ENCODE measurements at regions not wholly inside any gene's neighbourhood (a gene's known extent, or its start where the extent isn't known, plus 50 kb on each side); places are given as distances from the start of the nearest gene placed in this dataset.

- Histone ChIP-seq H4K20me1 (ENCODE audit: insufficient read depth) (no peaks in the 10 kb centered on the region), H2AFZ (ENCODE audit: low read depth) (no peak overlapping the region), H3K4me2 (no peak overlapping the region), H3K9ac (no peak overlapping the region), H3K4me1 (ENCODE audit: low read depth, poor library complexity, severe bottlenecking) (no peaks in the 10 kb centered on the region), H3K4me3 (IDR thresholded peaks at IDR 0.05; ENCODE audit: insufficient read depth, low read depth, low read length) (no peak overlapping the region), H3K79me2 (ENCODE audit: insufficient read depth, low read depth) (no peaks in the 10 kb centered on the region), H3K27me3 (ENCODE audit: insufficient read depth, low read depth) (no peaks in the 10 kb centered on the region), H3K27ac (no peak overlapping the region), H3K36me3 (ENCODE audit: insufficient read depth) (no peaks in the 10 kb centered on the region)
- TF ChIP-seq CTCF (conservative IDR thresholded peaks at IDR 0.05; ENCODE audit: low read depth, low read length), result no peak
Observed at GRCh38 chr16:55175389-55175788, 148.6 kb upstream of the IRX6 start.

- Histone ChIP-seq H3K4me2 (no peak overlapping the region), H4K20me1 (ENCODE audit: insufficient read depth) (no peaks in the 10 kb centered on the region), H2AFZ (ENCODE audit: low read depth) (no peak overlapping the region), H3K79me2 (ENCODE audit: insufficient read depth, low read depth) (no peaks in the 10 kb centered on the region), H3K9ac (no peak overlapping the region), H3K36me3 (ENCODE audit: insufficient read depth) (no peaks in the 10 kb centered on the region), H3K4me1 (ENCODE audit: low read depth, poor library complexity, severe bottlenecking) (no peaks in the 10 kb centered on the region), H3K27me3 (ENCODE audit: insufficient read depth, low read depth) (no peaks in the 10 kb centered on the region), H3K4me3 (IDR thresholded peaks at IDR 0.05; ENCODE audit: insufficient read depth, low read depth, low read length) (no peak overlapping the region), H3K27ac (no peak overlapping the region)
- TF ChIP-seq CTCF (conservative IDR thresholded peaks at IDR 0.05; ENCODE audit: low read depth, low read length), result no peak
Observed at GRCh38 chr16:55176901-55177300, 147.1 kb upstream of the IRX6 start.

DNA sequence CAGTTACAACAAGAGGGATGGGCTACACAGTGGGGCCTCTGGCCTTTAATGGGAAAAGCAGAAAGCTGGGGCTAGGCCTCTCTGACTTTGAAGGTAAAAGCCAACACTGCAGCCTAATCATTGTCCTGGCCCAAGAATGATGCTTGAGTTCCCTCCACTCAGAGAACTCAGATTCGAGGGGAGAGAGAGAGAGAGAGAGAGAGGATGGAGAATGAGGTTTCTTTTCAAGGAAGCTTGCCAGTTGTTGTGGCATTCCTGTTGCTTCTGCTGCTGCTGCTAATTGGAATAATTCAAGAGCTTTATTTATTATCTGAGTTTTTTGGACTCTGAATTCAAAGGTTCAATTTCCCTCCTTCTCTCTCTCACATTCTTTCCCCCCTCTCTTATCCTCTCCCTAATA lies 144.6 kb upstream of the IRX6 start:
- H3K36me3 ChIP-seq (ENCODE audit: insufficient read depth), result no peaks in the 10 kb centered on the region
- H3K9ac ChIP-seq, result no peak overlapping the region
- no peak for TF ChIP-seq CTCF (conservative IDR thresholded peaks at IDR 0.05; ENCODE audit: low read depth, low read length)
- no peak overlapping the region for H3K27ac ChIP-seq
- no peaks in the 10 kb centered on the region for H4K20me1 ChIP-seq (ENCODE audit: insufficient read depth)
- H3K4me1 ChIP-seq (ENCODE audit: low read depth, poor library complexity, severe bottlenecking), result no peaks in the 10 kb centered on the region
- H3K4me2 ChIP-seq, result no peak overlapping the region
- no peak overlapping the region for H3K4me3 ChIP-seq (IDR thresholded peaks at IDR 0.05; ENCODE audit: insufficient read depth, low read depth, low read length)
- H3K79me2 ChIP-seq (ENCODE audit: insufficient read depth, low read depth), result no peaks in the 10 kb centered on the region
- no peak overlapping the region for H2AFZ ChIP-seq (ENCODE audit: low read depth)
- no peaks in the 10 kb centered on the region for H3K27me3 ChIP-seq (ENCODE audit: insufficient read depth, low read depth)

- no peak overlapping the region for H3K4me3 ChIP-seq (IDR thresholded peaks at IDR 0.05; ENCODE audit: insufficient read depth, low read depth, low read length)
- TF ChIP-seq CTCF (conservative IDR thresholded peaks at IDR 0.05; ENCODE audit: low read depth, low read length), result no peak
- no peaks in the 10 kb centered on the region for H3K4me1 ChIP-seq (ENCODE audit: low read depth, poor library complexity, severe bottlenecking)
- no peak overlapping the region for H2AFZ ChIP-seq (ENCODE audit: low read depth)
- no peaks in the 10 kb centered on the region for H3K79me2 ChIP-seq (ENCODE audit: insufficient read depth, low read depth)
- H4K20me1 ChIP-seq (ENCODE audit: insufficient read depth), result no peaks in the 10 kb centered on the region
- H3K27ac ChIP-seq, result no peak overlapping the region
- H3K36me3 ChIP-seq (ENCODE audit: insufficient read depth), result no peaks in the 10 kb centered on the region
- no peak overlapping the region for H3K9ac ChIP-seq
- H3K4me2 ChIP-seq, result no peak overlapping the region
- no peaks in the 10 kb centered on the region for H3K27me3 ChIP-seq (ENCODE audit: insufficient read depth, low read depth)
Observed at GRCh38 chr16:55179852-55180585, 144.0 kb upstream of the IRX6 start.
